Uterus (tissue), 2 donors: ENCODE measurements at regions not wholly inside any gene's neighbourhood (a gene's known extent, or its start where the extent isn't known, plus 50 kb on each side); places are given as distances from the start of the nearest gene placed in this dataset.

ENCODE experiments used
- CTCF ChIP-seq, 4 experiments: fragments of 200-600 bp in 2 of 4; fragments of 450-650 bp in 2 of 4; sonication (generic) in 2 of 4; IDR thresholded peaks; one replicate each; pipeline ENCODE4 v1.5.1; 2016 to 2019; ENCODE audit warnings: antibody characterized with exemption in 4 of 4, mild to moderate bottlenecking in 2 of 4, moderate library complexity in 1 of 4
- POLR2A ChIP-seq, 2 donors: fragments of 450-650 bp; IDR thresholded peaks; one replicate each; pipeline ENCODE4 v1.6.1; 2016; ENCODE audit warnings: antibody characterized with exemption in 2 of 2, mild to moderate bottlenecking in 1 of 2, moderate library complexity in 1 of 2

DNA sequence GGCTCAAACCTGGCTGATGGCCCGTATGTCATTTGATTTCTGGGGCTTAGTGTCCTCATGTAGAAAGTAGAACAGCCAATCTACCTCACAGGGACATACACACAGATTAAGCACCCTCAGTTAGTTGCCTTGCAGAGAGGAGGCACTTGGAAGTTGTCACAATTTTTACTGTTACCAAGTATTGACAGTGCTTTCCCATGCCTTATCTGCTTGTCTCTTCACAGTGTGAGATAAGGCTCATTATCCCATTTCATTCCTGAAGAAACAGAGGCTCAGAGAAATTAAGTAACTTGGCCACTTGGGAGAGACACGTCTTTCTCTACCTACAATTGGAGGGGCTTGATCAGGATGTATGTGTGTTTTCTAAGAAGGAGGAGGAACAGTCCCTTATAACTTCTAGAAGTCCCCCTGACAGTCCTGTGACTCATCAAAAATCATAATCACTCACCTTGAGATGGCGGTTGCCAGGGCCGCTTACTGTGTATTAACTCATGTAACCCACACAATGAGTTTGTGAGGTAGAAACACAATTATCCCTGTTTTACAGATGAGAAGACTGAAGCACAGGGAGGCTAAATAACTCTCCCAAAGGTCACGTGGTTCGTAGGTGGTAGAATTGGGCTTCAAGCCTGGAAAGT is 56.9 kb upstream of the LHX1 start:
- TF ChIP-seq CTCF (IDR thresholded peaks at IDR 0.05): no peak
- no peak for TF ChIP-seq POLR2A (IDR thresholded peaks at IDR 0.05)
